Esophagus muscularis mucosa (tissue), 4 donors: ENCODE measurements at regions not wholly inside any gene's neighbourhood (a gene's known extent, or its start where the extent isn't known, plus 50 kb on each side); places are given as distances from the start of the nearest gene placed in this dataset.

Experiments used
- EP300 ChIP-seq: sonication (generic); formaldehyde crosslinking; IDR thresholded peaks from one replicate; pipeline ENCODE4 v1.6.1; 2017; ENCODE audit warnings: antibody characterized with exemption
- POLR2A ChIP-seq: fragments of 450-650 bp; IDR thresholded peaks from one replicate; pipeline ENCODE4 v1.6.1; 2017; ENCODE audit warnings: antibody characterized with exemption, moderate library complexity, mild to moderate bottlenecking, low read depth
- POLR2AphosphoS5 ChIP-seq, 2 donors: sonication (generic); formaldehyde crosslinking; IDR thresholded peaks; one replicate each; pipeline ENCODE4 v1.6.1; 2017; ENCODE audit warnings: antibody characterized with exemption in 2 of 2
- TF ChIP-seq, protein P1 (sequence below), 3 experiments: fragments of 200-600 bp in 2 of 3; fragments of 450-650 bp in 1 of 3; sonication (generic) in 2 of 3; IDR thresholded peaks; one replicate each; pipeline ENCODE4 v1.5.1; 2017 to 2019; ENCODE audit warnings: antibody characterized with exemption in 3 of 3, mild to moderate bottlenecking in 2 of 3, moderate library complexity in 1 of 3

DNA sequence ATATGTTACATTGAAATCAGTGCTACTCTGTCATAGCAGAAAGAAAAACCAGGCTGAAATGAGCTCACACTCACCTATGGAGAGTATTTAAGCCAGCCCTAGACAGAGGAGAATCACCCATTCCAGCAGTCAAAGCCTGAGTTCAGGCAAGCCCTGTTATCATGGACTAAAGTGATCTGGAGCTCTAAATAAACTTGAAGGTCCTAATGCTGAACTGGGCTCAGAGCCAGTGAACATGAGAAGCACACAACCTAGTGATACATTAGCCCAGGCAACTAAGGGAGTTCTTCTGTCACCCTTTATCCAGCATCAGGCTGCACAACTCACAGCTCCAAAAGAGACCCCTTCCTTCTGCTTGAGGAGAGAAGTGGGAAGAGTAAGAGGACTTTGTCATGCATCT is 425.0 kb downstream of the COL12A1 start:
- TF ChIP-seq, protein P1, sequence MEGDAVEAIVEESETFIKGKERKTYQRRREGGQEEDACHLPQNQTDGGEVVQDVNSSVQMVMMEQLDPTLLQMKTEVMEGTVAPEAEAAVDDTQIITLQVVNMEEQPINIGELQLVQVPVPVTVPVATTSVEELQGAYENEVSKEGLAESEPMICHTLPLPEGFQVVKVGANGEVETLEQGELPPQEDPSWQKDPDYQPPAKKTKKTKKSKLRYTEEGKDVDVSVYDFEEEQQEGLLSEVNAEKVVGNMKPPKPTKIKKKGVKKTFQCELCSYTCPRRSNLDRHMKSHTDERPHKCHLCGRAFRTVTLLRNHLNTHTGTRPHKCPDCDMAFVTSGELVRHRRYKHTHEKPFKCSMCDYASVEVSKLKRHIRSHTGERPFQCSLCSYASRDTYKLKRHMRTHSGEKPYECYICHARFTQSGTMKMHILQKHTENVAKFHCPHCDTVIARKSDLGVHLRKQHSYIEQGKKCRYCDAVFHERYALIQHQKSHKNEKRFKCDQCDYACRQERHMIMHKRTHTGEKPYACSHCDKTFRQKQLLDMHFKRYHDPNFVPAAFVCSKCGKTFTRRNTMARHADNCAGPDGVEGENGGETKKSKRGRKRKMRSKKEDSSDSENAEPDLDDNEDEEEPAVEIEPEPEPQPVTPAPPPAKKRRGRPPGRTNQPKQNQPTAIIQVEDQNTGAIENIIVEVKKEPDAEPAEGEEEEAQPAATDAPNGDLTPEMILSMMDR (IDR thresholded peaks at IDR 0.05): no peak
- TF ChIP-seq POLR2A (no peak), EP300 (no peak), POLR2AphosphoS5 (IDR thresholded peaks at IDR 0.05) (no peak)
